ENCODE measurements at regions not wholly inside any gene's neighbourhood (a gene's known extent, or its start where the extent isn't known, plus 50 kb on each side); places are given as distances from the start of the nearest gene placed in this dataset.

DNA sequence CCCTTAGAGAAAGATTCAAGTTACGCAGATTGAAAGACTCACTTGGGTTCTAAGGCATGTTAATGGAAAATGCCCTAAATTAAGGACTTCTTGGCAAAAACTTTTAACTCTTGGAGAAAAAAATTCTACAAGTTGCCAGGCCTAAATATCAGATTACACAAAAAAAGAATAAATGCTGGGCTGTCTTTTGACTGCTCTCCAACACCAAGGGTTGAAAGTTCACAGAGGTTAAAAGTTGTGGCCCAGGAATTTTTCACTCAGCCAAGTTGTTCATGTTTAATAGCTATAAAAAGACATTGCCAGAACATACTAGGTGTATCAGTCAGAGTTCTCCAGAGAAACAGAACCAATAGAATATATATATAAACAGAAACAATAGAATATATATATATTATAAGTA is 204.3 kb upstream of the ADRA1D start:
- Histone ChIP-seq H3K79me2 (ENCODE audit: insufficient read depth) (no peaks in the 10 kb centered on the region), H3K9me2 (no peaks in the 10 kb centered on the region), H3K4me2 (no peak overlapping the region), H3K9me3 (no peaks in the 10 kb centered on the region), H3K4me3 (ENCODE audit: low read depth in 2 of 2, low read length in 1 of 2) (no peak overlapping the region), H2AFZ (ENCODE audit: low read depth) (no peak overlapping the region), H3K4me1 (ENCODE audit: control insufficient read depth in 1 of 2, insufficient read depth in 2 of 2, low read depth in 1 of 2, low read length in 1 of 2) (peaks cover 0 to 22% of the 10 kb centered on the region in 2 experiments; a peak in 1 of 4 replicates), H3F3A (replicated peaks; ENCODE audit: insufficient read depth) (peaks cover 18% of the 10 kb centered on the region), H4K20me1 (ENCODE audit: insufficient read depth) (no peaks in the 10 kb centered on the region), H3K36me3 (replicated peaks in 1 of 2; ENCODE audit: control insufficient read depth in 1 of 2, insufficient read depth in 2 of 2, low read length in 1 of 2) (no peaks in the 10 kb centered on the region), H3K9ac (no peak overlapping the region), H3K27ac (ENCODE audit: low read depth in 2 of 2, low read length in 1 of 2) (no peak overlapping the region), H3K27me3 (ENCODE audit: insufficient read depth) (no peaks in the 10 kb centered on the region)
- TF ChIP-seq RXRA (IDR thresholded peaks at IDR 0.05; ENCODE audit: borderline replicate concordance, low read depth) (peak; percentile 69; the same call in 1 of the 2 replicates), EZH2phosphoT487 (IDR thresholded peaks at IDR 0.05; ENCODE audit: borderline replicate concordance, low read depth) (no peak), TAF1 (IDR thresholded peaks at IDR 0.05; ENCODE audit: borderline replicate concordance, low read depth, low read length) (no peak)
- TF ChIP-seq, protein P1, sequence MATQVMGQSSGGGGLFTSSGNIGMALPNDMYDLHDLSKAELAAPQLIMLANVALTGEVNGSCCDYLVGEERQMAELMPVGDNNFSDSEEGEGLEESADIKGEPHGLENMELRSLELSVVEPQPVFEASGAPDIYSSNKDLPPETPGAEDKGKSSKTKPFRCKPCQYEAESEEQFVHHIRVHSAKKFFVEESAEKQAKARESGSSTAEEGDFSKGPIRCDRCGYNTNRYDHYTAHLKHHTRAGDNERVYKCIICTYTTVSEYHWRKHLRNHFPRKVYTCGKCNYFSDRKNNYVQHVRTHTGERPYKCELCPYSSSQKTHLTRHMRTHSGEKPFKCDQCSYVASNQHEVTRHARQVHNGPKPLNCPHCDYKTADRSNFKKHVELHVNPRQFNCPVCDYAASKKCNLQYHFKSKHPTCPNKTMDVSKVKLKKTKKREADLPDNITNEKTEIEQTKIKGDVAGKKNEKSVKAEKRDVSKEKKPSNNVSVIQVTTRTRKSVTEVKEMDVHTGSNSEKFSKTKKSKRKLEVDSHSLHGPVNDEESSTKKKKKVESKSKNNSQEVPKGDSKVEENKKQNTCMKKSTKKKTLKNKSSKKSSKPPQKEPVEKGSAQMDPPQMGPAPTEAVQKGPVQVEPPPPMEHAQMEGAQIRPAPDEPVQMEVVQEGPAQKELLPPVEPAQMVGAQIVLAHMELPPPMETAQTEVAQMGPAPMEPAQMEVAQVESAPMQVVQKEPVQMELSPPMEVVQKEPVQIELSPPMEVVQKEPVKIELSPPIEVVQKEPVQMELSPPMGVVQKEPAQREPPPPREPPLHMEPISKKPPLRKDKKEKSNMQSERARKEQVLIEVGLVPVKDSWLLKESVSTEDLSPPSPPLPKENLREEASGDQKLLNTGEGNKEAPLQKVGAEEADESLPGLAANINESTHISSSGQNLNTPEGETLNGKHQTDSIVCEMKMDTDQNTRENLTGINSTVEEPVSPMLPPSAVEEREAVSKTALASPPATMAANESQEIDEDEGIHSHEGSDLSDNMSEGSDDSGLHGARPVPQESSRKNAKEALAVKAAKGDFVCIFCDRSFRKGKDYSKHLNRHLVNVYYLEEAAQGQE (IDR thresholded peaks at IDR 0.05; ENCODE audit: low read depth, low read length), result no peak
- DNase-seq, result no peak
- 81% methylated on average over 1 of the region's 1 CpG for WGBS (ENCODE audit: low lambda C conversion rate)
- POLR2A ChIA-PET, result no interaction called here
- CTCF ChIA-PET, result no interaction called here

DNA sequence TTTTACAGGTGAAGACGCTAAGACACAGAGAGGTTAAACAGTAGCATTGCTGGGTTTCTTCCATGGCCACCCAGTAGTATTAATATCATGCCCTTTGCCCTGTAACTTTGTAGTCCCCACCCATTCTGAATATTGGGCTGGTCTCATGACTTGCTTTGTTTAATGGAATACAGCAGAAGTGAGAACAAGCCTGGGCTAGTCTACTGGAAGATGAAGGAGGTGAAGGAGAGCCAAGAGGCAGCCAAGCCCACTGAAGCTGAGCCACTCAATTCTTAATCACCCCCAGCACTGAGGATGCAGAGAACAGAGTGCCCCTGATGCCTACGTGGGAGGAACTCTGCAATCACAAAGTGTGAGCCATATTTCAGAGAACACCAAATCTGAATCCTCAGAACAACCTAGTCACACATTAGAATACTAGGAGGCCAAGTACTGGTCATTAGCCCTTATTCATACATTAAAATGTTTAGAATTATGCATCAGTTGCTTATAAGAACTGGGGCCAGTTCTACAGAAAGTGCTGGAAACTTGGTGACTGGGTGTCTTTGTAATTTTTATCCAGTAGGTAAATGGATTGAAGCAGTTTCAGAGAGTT is 202.5 kb upstream of the ADRA1D start:
- no peak overlapping the region for H3K4me3 ChIP-seq (ENCODE audit: low read depth in 2 of 2, low read length in 1 of 2)
- CTCF ChIA-PET, result no interaction called here
- no peaks in the 10 kb centered on the region for H3K9me2 ChIP-seq
- H3K79me2 ChIP-seq (ENCODE audit: insufficient read depth), result no peaks in the 10 kb centered on the region
- H3K27me3 ChIP-seq (ENCODE audit: insufficient read depth), result no peaks in the 10 kb centered on the region
- peak overlapping the region; percentile 42; the same call in 1 of the 2 replicates for H2AFZ ChIP-seq (ENCODE audit: low read depth)
- DNase-seq, result no peak
- 30% methylated on average over 2 of the region's 2 CpGs for WGBS (ENCODE audit: low lambda C conversion rate)
- H3K27ac ChIP-seq (ENCODE audit: low read depth in 2 of 2, low read length in 1 of 2), result no peak overlapping the region
- no peaks in the 10 kb centered on the region for H3K36me3 ChIP-seq (replicated peaks in 1 of 2; ENCODE audit: control insufficient read depth in 1 of 2, insufficient read depth in 2 of 2, low read length in 1 of 2)
- POLR2A ChIA-PET, result no interaction called here
- no peak overlapping the region for H3K4me2 ChIP-seq
- peaks cover 23% of the 10 kb centered on the region for H3F3A ChIP-seq (replicated peaks; ENCODE audit: insufficient read depth)
- no peak for TF ChIP-seq NRF1 (IDR thresholded peaks at IDR 0.05; ENCODE audit: low read depth, low read length)
- no peak for TF ChIP-seq CHD2 (IDR thresholded peaks at IDR 0.05; ENCODE audit: low read length, partially characterized antibody)
- no peak for TF ChIP-seq SIN3A (IDR thresholded peaks at IDR 0.05; ENCODE audit: borderline replicate concordance, low read depth, low read length)
- TF ChIP-seq MXI1 (IDR thresholded peaks at IDR 0.05; ENCODE audit: low read depth, low read length), result no peak
- TF ChIP-seq, protein P2, sequence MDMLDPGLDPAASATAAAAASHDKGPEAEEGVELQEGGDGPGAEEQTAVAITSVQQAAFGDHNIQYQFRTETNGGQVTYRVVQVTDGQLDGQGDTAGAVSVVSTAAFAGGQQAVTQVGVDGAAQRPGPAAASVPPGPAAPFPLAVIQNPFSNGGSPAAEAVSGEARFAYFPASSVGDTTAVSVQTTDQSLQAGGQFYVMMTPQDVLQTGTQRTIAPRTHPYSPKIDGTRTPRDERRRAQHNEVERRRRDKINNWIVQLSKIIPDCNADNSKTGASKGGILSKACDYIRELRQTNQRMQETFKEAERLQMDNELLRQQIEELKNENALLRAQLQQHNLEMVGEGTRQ (IDR thresholded peaks at IDR 0.05; ENCODE audit: borderline replicate concordance, low read depth, low read length), result no peak
- TF ChIP-seq RCOR1 (IDR thresholded peaks at IDR 0.05; ENCODE audit: low read length), result no peak
- TF ChIP-seq RFX5 (IDR thresholded peaks at IDR 0.05; ENCODE audit: low read length), result no peak
- TF ChIP-seq EP300 (IDR thresholded peaks at IDR 0.05; ENCODE audit: borderline replicate concordance in 1 of 2, low read depth in 1 of 2, low read length in 1 of 2), result no peak
- TF ChIP-seq NFIC (IDR thresholded peaks at IDR 0.05; ENCODE audit: borderline replicate concordance), result no peak
- no peak for TF ChIP-seq USF1 (IDR thresholded peaks at IDR 0.05; ENCODE audit: borderline replicate concordance, low read depth)
- no peak for TF ChIP-seq TCF12 (IDR thresholded peaks at IDR 0.05)
- TF ChIP-seq, protein P3, sequence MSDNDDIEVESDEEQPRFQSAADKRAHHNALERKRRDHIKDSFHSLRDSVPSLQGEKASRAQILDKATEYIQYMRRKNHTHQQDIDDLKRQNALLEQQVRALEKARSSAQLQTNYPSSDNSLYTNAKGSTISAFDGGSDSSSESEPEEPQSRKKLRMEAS (IDR thresholded peaks at IDR 0.05; ENCODE audit: low read depth), result no peak
- no peak for TF ChIP-seq TAF1 (IDR thresholded peaks at IDR 0.05; ENCODE audit: borderline replicate concordance, low read depth, low read length)
- no peak for TF ChIP-seq PBX3 (IDR thresholded peaks at IDR 0.05)
- no peak for TF ChIP-seq EZH2phosphoT487 (IDR thresholded peaks at IDR 0.05; ENCODE audit: borderline replicate concordance, low read depth)
- no peaks in the 10 kb centered on the region for H3K9me3 ChIP-seq
- peaks cover 0 to 22% of the 10 kb centered on the region in 2 experiments; a peak in 1 of 4 replicates for H3K4me1 ChIP-seq (ENCODE audit: control insufficient read depth in 1 of 2, insufficient read depth in 2 of 2, low read depth in 1 of 2, low read length in 1 of 2)
- H3K9ac ChIP-seq, result no peak overlapping the region
- H4K20me1 ChIP-seq (ENCODE audit: insufficient read depth), result no peaks in the 10 kb centered on the region

Data from SK-N-SH (cell line).